ENCODE measurements at regions not wholly inside any gene's neighbourhood (a gene's known extent, or its start where the extent isn't known, plus 50 kb on each side); places are given as distances from the start of the nearest gene placed in this dataset.

- DNase-seq (ENCODE audit: low read depth in 2 of 2, low spot score in 1 of 2): no peak
Measured at GRCh38 chr2:129724021-129724757, 255.3 kb upstream of the RAB6C start.

GRCh38 chr2:129726216-129726615 lies 253.2 kb upstream of the RAB6C start:
- no peak for DNase-seq (ENCODE audit: low read depth in 2 of 2, low spot score in 1 of 2)

- DNase-seq (ENCODE audit: low read depth in 2 of 2, low spot score in 1 of 2): no peak
Measured at GRCh38 chr2:129727286-129727685, 252.2 kb upstream of the RAB6C start.

- DNase-seq (ENCODE audit: low read depth in 2 of 2, low spot score in 1 of 2): no peak
Measured at GRCh38 chr2:129728035-129728972, 251.2 kb upstream of the RAB6C start.

- no peak for DNase-seq (ENCODE audit: low read depth in 2 of 2, low spot score in 1 of 2)
Measured at GRCh38 chr2:129729011-129729410, 250.5 kb upstream of the RAB6C start.

GRCh38 chr2:129729646-129730045 lies 249.8 kb upstream of the RAB6C start:
- no peak for DNase-seq (ENCODE audit: low read depth in 2 of 2, low spot score in 1 of 2)

- no peak for DNase-seq (ENCODE audit: low read depth in 2 of 2, low spot score in 1 of 2)
Measured at GRCh38 chr2:129730979-129731378, 248.5 kb upstream of the RAB6C start.

GRCh38 chr2:129731907-129732629 lies 247.4 kb upstream of the RAB6C start:
- DNase-seq (ENCODE audit: low read depth in 2 of 2, low spot score in 1 of 2): no peak

- DNase-seq (ENCODE audit: low read depth in 2 of 2, low spot score in 1 of 2): no peak
Measured at GRCh38 chr2:129732630-129733026, 246.8 kb upstream of the RAB6C start.

GRCh38 chr2:129733041-129733440 lies 246.4 kb upstream of the RAB6C start:
- DNase-seq (ENCODE audit: low read depth in 2 of 2, low spot score in 1 of 2): no peak

- no peak for DNase-seq (ENCODE audit: low read depth in 2 of 2, low spot score in 1 of 2)
Measured at GRCh38 chr2:129733579-129733978, 245.9 kb upstream of the RAB6C start.

GRCh38 chr2:129734343-129735034 lies 245.0 kb upstream of the RAB6C start:
- no peak for DNase-seq (ENCODE audit: low read depth in 2 of 2, low spot score in 1 of 2)

- DNase-seq (ENCODE audit: low read depth in 2 of 2, low spot score in 1 of 2): no peak
Measured at GRCh38 chr2:129735576-129735975, 243.9 kb upstream of the RAB6C start.

GRCh38 chr2:129737660-129738527 lies 241.6 kb upstream of the RAB6C start:
- no peak for DNase-seq (ENCODE audit: low read depth in 2 of 2, low spot score in 1 of 2)

- no peak for DNase-seq (ENCODE audit: low read depth in 2 of 2, low spot score in 1 of 2)
Measured at GRCh38 chr2:129738799-129739198, 240.7 kb upstream of the RAB6C start.

- no peak for DNase-seq (ENCODE audit: low read depth in 2 of 2, low spot score in 1 of 2)
Measured at GRCh38 chr2:129740504-129740903, 239.0 kb upstream of the RAB6C start.

- DNase-seq (ENCODE audit: low read depth in 2 of 2, low spot score in 1 of 2): no peak
Measured at GRCh38 chr2:129741165-129741564, 238.3 kb upstream of the RAB6C start.

GRCh38 chr2:129741623-129742022 lies 237.8 kb upstream of the RAB6C start:
- no peak for DNase-seq (ENCODE audit: low read depth in 2 of 2, low spot score in 1 of 2)

GRCh38 chr2:129742415-129743180 lies 236.9 kb upstream of the RAB6C start:
- DNase-seq (ENCODE audit: low read depth in 2 of 2, low spot score in 1 of 2): no peak
